ENCODE measurements at regions not wholly inside any gene's neighbourhood (a gene's known extent, or its start where the extent isn't known, plus 50 kb on each side); places are given as distances from the start of the nearest gene placed in this dataset.
"Not testable (repeated sequence)": the region's sequence is repeated elsewhere in the genome, so short reads cannot be mapped to it uniquely, and the experiment has no call there.

- TF ChIP-seq CTCF (IDR thresholded peaks at IDR 0.05; ENCODE audit: insufficient read depth, low read length, poor library complexity, severe bottlenecking): no peak
- no peak for DNase-seq (ENCODE audit: low read depth)
- H3K4me3 ChIP-seq (ENCODE audit: low read depth, low read length): no peak overlapping the region
- no peaks in the 10 kb centered on the region for H3K27me3 ChIP-seq (ENCODE audit: control insufficient read depth, insufficient read depth, low read length)
- no peaks in the 10 kb centered on the region for H3K36me3 ChIP-seq (ENCODE audit: control insufficient read depth, insufficient read depth, low read length)
Observed at GRCh38 chr12:17015501-17015900, 409.5 kb upstream of the LMO3 start.

- not testable (repeated sequence) for H3K4me3 ChIP-seq (ENCODE audit: low read depth, low read length); DNase-seq (ENCODE audit: low read depth); H3K27me3 ChIP-seq (ENCODE audit: control insufficient read depth, insufficient read depth, low read length); H3K36me3 ChIP-seq (ENCODE audit: control insufficient read depth, insufficient read depth, low read length)
Observed at GRCh38 chr12:17007442-17008040, 401.6 kb upstream of the LMO3 start.

- not testable (repeated sequence) for H3K27me3 ChIP-seq (ENCODE audit: control insufficient read depth, insufficient read depth, low read length); H3K36me3 ChIP-seq (ENCODE audit: control insufficient read depth, insufficient read depth, low read length); H3K4me3 ChIP-seq (ENCODE audit: low read depth, low read length); DNase-seq (ENCODE audit: low read depth)
Observed at GRCh38 chr12:16998538-16998937, 392.6 kb upstream of the LMO3 start.

GRCh38 chr12:16984484-16984883, 378.5 kb upstream of the LMO3 start:
- no peak overlapping the region for H3K4me3 ChIP-seq (ENCODE audit: low read depth, low read length)
- no peaks in the 10 kb centered on the region for H3K27me3 ChIP-seq (ENCODE audit: control insufficient read depth, insufficient read depth, low read length)
- no peak for DNase-seq (ENCODE audit: low read depth)
- no peak for TF ChIP-seq CTCF (IDR thresholded peaks at IDR 0.05; ENCODE audit: insufficient read depth, low read length, poor library complexity, severe bottlenecking)
- no peaks in the 10 kb centered on the region for H3K36me3 ChIP-seq (ENCODE audit: control insufficient read depth, insufficient read depth, low read length)

- Histone ChIP-seq H3K36me3 (ENCODE audit: control insufficient read depth, insufficient read depth, low read length) (no peaks in the 10 kb centered on the region), H3K27me3 (ENCODE audit: control insufficient read depth, insufficient read depth, low read length) (no peaks in the 10 kb centered on the region), H3K4me3 (ENCODE audit: low read depth, low read length) (no peak overlapping the region)
- DNase-seq (ENCODE audit: low read depth): no peak
- TF ChIP-seq CTCF (IDR thresholded peaks at IDR 0.05; ENCODE audit: insufficient read depth, low read length, poor library complexity, severe bottlenecking): no peak
Observed at GRCh38 chr12:16972923-16973770, 367.2 kb upstream of the LMO3 start.

GRCh38 chr12:16962889-16963288, 356.9 kb upstream of the LMO3 start:
- Histone ChIP-seq H3K27me3 (ENCODE audit: control insufficient read depth, insufficient read depth, low read length) (no peaks in the 10 kb centered on the region), H3K4me3 (ENCODE audit: low read depth, low read length) (no peak overlapping the region), H3K36me3 (ENCODE audit: control insufficient read depth, insufficient read depth, low read length) (no peaks in the 10 kb centered on the region)
- TF ChIP-seq CTCF (IDR thresholded peaks at IDR 0.05; ENCODE audit: insufficient read depth, low read length, poor library complexity, severe bottlenecking): no peak
- no peak for DNase-seq (ENCODE audit: low read depth)
